T47D (cell line): ENCODE measurements at regions not wholly inside any gene's neighbourhood (a gene's known extent, or its start where the extent isn't known, plus 50 kb on each side); places are given as distances from the start of the nearest gene placed in this dataset.

Experiments
- DNase-seq, 2 experiments: peaks; one replicate each; pipeline versions ENCODE4 v3.0.0 to v3.0.0-alpha.2; 2011 to 2012; ENCODE audit warnings: low read depth in 1 of 2, low spot score in 1 of 2
- JUND ChIP-seq: IDR thresholded peaks from 2 replicates; pipeline ENCODE4 v1.6.1; 2012; ENCODE audit warnings: low read depth
- in situ Hi-C: cut with HindIII; loops from 2 replicates; pipeline ENCODE4 v1.10.0; 2016; ENCODE audit warnings: low sequenced_read_pairs, low pct_unique_long_range_greater_than_20kb

DNA sequence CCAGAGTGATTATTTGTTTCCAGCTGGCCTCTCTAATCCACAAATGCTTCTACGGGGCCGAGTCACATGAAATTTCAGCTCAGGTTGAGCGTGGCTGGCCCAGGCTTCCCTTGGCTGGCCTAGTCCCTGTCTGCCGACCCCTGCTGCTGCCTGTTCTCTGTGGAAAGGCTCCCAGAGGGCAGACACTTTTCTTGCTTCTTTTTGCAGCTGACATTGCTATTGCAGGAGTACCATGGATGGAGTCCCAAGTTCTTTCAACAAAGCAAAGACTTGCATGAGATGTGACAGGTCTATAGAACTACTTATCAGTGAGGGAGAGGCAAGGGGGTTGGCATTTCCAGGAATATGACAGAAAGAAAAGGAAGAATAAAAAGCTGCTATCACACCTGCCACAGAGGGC, 287.4 kb upstream of the ARRDC3 start:
- TF ChIP-seq JUND, result no peak
- DNase-seq, result no peak
- in situ Hi-C loops, result no loop called here

DNA sequence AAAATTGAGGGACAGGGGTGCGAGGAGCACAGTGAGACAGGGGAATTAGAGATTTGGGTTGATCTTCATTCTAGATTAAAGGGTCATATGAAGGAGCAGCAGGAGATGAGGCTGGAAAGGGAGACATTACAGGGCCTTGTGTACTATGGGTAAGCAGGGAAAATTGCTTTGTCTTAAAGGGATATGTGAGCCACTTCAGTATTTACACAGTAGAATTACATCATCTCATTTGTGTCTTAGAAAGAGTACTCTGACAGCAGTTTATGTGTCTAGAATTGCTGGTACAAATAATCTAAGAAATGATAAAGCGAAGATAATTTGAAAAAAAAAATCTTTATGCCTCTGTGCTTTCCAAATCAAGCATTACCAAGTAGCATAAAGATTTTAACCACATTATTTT, 287.0 kb upstream of the ARRDC3 start:
- DNase-seq, result no peak
- TF ChIP-seq JUND, result no peak
- in situ Hi-C loops, result no loop called here

DNA sequence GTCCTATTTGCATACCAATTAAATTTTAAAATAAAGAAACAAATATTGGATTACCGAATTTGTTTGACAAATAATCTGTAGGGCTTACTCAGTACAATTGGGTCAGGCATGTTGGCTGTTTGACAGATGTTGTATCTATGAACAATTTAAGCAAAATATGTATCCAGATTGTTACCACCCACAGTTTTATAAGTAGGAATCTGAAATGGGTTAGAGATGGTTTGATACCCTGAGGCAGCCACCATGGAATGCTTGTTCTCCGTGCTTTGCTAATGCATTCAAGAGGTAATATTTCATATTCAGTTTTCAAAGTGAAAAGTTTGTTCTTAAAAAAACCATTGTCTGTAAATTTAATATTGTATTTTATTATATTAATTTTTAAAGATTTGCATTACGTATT, 285.1 kb upstream of the ARRDC3 start:
- no peak for TF ChIP-seq JUND
- in situ Hi-C loops, result no loop called here
- no peak for DNase-seq

DNA sequence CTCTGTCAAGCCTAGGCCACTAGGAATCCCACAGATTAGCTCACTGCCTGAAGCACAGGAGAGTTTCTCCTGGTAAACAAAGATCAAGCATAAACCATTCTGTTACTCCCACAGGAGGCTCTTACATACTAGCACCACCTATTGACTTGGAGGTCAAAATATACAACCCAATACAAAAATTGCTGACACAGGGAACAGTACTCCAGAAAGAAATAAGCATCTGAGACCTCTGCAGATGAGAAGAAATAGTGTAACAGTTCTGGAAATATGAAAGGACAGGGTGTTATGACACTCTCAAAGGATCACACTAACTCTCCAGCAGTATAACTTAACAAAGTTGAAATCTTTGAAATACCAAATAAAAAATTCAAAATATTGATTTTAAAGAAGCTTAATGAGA, 269.6 kb upstream of the ARRDC3 start:
- no peak for DNase-seq
- in situ Hi-C loops, result no loop called here
- no peak for TF ChIP-seq JUND

DNA sequence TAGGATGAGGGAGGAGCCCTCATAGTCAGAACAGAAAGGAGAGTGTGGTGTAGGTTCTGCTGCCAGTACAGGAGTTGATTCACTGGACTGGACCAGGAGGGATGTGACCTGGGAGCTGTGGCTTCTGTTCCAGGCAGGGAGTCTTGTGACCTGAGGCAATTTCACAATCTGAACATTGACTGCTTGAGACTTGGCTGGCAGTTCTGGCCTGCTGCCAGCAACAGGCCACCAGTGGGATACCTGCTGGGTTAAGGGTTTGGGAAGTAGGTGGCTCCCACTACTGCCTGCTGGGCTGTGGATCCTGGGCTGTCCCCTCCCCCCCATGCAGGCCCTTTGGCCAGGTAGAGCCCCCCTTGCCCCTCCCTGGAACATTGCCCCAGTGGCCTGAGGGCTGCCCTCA, 268.6 kb upstream of the ARRDC3 start:
- in situ Hi-C loops, result no loop called here
- DNase-seq, result peak in 1 of 2 experiments; percentile 27
- no peak for TF ChIP-seq JUND

DNA sequence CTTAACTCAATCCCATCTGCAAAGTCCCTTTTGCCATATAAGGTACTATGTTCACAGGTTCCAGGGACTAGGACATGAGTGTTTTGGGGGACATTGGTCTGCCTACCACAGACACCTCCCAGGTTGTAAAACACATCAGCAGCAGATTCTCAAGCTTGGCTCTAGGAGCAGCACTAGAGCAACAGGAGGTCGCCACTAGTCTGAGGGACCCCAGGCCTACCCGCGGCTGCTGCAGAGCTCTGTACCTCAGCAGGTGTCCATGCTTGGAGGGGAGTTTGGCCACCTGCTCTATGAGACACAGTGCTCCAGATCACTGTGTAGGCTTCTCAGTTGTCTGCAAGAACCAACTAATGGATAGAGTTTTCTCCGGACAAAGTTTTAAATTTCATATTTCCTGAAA, 262.2 kb upstream of the ARRDC3 start:
- in situ Hi-C loops, result no loop called here
- TF ChIP-seq JUND, result no peak
- no peak for DNase-seq

DNA sequence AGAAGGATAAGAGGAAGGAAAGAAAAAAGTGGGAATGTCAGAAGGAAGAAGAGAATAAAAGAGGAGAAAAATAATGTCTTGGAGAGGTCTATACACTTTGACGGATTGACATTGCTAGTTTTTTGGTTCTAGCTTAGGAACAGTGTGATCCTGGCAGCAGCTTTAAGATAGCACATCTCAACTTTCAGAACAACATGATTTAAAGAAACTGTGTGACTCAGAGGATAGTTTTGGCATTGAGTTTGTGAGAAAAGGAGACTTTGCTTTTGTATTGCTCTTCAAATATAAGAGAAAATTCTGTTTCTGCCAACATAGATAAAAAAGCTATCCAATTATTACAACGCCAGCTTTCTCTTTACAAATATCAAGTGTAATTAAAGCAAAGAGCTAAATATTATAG, 260.7 kb upstream of the ARRDC3 start:
- no peak for TF ChIP-seq JUND
- in situ Hi-C loops, result no loop called here
- DNase-seq, result no peak

DNA sequence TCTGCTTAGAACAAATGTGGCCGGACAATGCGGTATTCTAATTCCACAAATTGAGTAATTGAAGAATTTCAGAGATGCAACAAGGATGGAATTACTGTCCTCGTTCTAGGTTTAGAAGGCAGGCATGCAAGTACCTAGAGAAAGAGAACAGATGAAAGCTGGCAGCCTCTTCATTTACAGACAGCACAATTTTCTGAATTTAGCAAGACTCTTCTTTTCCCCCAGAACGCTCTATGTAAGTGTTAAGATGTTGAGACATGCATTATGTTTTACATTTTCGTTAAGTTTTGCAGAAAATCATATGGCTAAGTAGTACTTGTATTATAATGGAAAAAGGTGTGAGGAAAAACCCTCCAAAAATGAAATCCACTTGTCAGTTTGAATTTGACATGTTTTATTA, 259.5 kb upstream of the ARRDC3 start:
- in situ Hi-C loops, result no loop called here
- DNase-seq, result no peak
- no peak for TF ChIP-seq JUND

DNA sequence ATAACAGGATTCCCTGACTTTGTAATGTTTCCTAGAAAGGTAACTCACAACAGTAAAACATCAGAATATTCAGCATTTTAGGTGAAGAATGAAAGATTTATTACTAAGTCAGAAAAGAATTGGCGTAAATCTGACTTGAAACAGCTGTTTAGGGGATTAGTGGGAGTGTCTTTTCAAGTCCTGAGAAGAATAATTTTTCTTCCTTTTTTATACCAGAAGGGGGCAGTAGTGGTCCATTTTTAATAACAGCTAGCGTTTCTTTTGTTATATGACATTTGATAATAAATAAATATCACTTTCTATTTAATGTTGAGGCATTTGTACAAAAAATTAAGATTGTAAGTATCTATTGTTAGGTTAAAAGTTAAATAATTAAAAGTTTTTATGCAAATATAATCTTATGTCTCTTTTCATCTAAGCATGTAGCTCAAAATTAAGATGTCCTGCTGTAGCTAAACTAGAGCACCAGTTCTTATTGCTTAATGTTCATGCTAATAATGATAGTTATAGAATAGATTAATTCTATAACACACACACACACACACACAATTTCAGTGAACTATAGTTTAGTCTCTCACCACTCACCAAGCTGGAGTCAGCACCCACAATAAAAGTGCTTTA, 258.7 kb upstream of the ARRDC3 start:
- in situ Hi-C loops, result no loop called here
- no peak for TF ChIP-seq JUND
- DNase-seq, result peak; percentile 16 to 66

DNA sequence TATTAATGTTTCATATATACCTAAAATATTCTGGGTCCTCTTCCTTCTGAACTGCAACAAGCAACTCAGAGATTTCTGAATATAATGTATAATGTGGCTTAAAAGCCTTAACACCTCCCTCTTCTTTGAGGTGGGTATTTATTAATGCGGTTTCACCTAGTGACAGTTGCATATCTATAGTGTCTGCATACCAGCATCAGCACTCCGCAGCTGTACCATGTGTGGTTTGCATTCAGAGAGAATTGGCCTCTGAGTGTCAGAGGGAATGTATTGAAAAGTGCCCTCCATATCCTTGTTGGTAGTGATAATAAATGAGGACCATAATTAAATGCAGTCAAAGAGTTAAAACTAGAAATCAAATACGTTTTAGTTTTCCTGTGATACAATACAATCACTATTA, 256.6 kb upstream of the ARRDC3 start:
- in situ Hi-C loops, result no loop called here
- DNase-seq, result no peak
- TF ChIP-seq JUND, result no peak

DNA sequence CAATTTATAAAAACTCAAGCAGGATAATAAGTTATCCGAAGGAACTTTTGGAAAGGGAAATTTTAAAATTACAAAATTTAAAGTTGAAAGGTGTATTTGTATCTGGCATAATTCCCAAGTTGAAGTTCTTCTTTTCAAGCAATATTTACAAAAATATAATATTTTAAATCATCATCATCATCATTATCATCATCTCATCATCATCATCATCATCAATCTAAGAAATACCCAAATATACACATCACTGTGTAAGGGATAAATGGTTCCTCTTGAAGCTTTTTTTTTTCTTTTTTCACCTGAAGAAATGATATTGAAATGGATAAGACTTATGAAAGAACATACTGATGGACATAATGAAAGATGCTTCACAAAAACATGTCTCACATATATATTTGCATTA, 254.9 kb upstream of the ARRDC3 start:
- no peak for DNase-seq
- TF ChIP-seq JUND, result no peak
- in situ Hi-C loops, result no loop called here

DNA sequence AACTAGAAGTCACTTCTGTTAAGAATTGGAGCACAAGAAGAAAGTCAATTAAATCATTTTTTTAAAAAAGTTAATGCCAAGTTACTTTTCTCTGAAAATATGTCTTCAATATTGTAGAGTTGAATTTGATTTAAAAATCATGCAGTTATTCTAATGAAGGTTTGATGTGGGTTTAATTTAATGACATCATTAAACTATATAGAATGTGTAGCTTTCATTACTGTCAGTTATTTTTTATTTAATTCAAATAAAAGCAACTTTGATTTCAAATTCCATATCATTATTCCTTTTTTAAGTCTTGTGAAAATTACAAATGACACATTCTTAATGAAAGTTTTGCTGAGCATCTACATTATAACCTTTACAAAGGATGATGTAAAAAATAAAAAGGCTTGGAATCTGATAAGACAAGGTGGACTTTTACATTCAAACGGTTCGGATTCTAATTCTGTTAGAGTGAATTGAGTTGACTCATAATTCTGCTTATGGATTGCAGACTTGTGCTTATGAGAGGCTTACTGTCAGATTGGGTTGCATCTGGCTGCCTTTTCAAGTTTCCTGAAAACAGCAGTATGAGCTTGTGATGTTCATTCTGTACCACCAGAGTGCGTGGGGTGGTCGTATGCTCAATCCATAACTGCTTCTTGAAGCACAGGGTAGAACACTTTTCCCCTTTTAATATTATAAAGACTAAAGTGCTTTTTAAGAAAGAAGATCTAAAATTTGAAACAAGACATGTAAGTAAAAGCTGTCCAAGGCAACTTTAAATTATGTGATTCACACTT, 253.0 kb upstream of the ARRDC3 start:
- TF ChIP-seq JUND, result no peak
- in situ Hi-C loops, result no loop called here
- peak in 1 of 2 experiments; percentile 14 for DNase-seq

DNA sequence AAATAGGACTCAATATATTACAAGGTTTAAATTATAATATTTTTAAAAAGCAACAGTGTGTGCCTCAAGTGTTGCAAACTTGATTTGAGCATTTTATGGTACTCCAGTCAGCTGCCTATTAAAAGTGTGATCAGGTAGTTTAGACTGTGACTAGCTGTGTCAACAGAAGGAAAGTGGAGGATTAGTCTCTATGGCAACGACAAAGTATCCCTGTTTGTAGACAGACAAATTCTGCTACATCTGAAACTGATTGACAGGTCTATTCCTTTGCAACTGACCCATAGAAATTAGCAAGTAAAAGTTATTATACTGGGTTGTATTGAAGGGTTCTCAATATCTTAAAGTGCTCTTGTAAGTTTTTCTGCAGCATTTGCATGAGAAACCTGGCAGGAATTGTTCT, 249.8 kb upstream of the ARRDC3 start:
- peak in 1 of 2 experiments; percentile 43 for DNase-seq
- no peak for TF ChIP-seq JUND
- in situ Hi-C loops, result no loop called here

DNA sequence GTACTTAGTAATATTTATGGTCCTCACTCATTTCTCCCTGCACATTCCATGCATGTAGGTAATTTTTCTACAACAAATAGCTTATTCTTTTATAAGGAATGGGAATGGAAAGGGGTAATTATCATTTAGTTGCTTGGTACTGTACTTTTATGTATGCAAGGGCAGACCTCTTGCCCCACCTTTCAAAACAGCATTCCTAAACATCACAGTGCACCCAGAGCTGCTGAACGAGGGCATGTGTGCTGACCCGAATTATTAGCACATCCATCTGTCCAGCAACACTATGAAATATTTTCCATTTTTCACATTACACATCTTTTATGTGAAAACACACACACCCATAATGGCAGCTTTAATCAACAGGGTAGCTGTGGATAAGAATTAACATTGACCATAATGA, 228.6 kb upstream of the ARRDC3 start:
- no peak for TF ChIP-seq JUND
- in situ Hi-C loops, result no loop called here
- DNase-seq, result no peak
